Anterior cingulate cortex (tissue), 58 donors: ENCODE measurements at regions not wholly inside any gene's neighbourhood (a gene's known extent, or its start where the extent isn't known, plus 50 kb on each side); places are given as distances from the start of the nearest gene placed in this dataset.
"Not testable (repeated sequence)": the region's sequence is repeated elsewhere in the genome, so short reads cannot be mapped to it uniquely, and the experiment has no call there.

Source experiments
- DNase-seq, 58 donors: peaks; one replicate each; lab custom pipeline; 2025; lab: John Stamatoyannopoulos, UW

DNA sequence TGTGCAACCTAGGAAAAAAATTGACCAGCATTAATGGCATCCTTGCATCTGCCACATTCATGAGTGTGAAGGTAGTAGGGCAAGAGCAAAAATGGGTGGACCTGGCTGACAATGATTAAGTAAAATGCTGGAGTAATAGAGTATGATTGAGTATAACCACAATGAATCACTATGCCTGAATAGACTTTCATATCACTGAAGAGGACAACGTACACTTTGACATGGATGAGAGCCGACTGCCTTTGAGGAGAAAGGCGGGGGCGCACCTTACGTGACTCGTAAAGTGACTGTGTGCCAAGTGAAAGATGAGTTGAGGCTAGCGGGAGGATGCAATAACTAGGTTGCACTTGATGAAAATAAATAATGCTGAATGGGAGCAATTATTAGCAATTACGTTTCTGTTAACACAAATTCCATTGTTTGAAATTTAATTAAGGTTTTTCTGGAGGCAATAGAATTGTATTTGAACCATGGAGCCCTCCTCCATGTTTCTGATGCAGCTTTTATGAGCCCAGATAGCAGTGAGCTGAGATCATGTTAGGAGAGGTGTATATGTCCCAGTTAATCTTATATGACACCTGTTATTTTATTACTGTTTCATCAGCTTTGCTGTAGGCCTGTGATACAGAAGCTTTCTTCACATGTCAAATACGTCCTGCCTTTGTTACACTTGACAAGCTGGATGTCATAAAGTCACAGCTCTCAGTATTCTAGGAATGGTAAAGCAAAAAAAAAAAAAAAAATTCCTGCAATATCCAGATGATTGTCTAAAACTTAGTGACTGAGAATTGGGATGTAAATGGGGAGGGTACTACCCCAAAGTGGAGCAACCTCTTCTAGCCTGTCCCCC lies 596.5 kb downstream of the NXPH1 start:
- no peak for DNase-seq

DNA sequence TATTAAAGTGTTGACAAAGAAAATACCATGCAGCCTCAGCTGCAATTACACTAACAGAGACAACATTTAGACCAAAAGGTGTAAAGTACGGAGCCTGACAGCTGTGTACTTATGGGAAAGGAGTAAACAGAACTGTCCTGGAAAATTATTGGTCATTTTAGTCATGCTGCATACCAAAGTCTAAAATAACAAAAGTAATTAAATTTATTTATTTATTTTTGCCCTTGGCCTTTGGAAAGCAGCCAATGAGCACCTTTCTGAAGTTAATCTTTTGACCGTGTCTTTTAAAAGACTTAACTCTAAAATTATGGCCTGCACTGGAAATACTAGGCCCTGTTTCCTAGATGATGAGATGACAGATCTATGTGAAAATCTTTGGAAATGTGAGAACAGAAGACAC lies 597.6 kb downstream of the NXPH1 start:
- no peak for DNase-seq

DNA sequence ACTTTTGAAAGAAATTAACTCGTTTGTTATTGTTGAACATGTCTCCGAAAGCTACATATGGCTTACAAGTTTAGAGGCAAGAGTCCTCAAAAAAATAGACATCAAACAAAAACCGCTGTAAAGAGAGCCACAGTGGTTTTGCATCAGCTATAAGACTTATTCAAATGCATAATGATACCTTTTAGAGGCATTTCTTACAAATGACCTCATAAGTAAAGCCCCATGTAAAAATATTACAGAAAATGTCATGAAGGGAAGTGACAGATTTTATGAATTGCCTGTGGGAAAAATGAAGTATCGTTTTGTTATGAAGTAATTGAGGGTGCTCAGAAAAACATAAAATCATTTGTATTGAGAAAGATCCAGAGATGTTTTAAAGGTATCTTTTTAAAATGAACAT lies 598.0 kb downstream of the NXPH1 start:
- no peak for DNase-seq

- DNase-seq: no peak
These were observed 602.7 kb downstream of the NXPH1 start for GRCh38 chr7:9036080-9036479.

GRCh38 chr7:9071160-9071762 lies 637.9 kb downstream of the NXPH1 start:
- DNase-seq: no peak

DNA sequence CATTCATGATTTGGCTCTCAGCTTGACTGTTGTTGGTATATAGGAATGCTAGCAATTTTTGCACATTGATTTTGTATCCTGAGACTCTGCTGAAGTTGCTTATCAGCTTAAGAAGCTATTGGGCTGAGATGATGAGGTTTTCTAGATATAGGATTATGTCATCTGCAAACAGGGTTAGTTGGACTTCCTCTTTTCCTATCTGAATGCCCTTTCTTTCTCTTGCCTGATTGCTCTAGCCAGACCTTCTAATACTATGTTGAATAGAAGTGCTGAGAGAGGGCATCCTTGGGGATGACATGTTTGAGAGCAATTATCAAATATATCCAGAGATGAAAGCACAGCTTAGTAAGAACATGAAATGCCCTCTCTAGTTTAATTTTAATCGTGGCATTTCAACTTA lies 642.4 kb downstream of the NXPH1 start:
- not testable (repeated sequence) for DNase-seq

GRCh38 chr7:9082203-9082602 lies 648.8 kb downstream of the NXPH1 start:
- no peak for DNase-seq

DNA sequence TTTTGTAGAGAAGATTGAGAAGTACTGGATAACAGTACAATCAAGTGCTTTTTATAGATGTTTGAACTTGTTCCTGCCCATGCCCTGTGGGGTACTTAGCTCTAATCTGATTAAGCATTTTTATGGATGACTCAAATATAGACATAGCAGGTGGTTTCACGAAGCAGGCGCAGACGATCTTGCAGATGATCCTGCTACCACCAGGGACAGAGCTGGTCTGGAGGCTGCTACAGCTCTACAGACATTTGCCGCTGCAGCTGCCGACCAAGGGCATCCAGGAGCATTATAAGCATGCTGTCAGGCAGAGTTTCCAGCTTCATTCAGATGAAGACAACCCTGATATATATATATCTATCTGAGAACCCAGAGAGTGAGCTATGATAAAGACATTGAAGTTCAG lies 650.4 kb downstream of the NXPH1 start:
- no peak for DNase-seq

DNA sequence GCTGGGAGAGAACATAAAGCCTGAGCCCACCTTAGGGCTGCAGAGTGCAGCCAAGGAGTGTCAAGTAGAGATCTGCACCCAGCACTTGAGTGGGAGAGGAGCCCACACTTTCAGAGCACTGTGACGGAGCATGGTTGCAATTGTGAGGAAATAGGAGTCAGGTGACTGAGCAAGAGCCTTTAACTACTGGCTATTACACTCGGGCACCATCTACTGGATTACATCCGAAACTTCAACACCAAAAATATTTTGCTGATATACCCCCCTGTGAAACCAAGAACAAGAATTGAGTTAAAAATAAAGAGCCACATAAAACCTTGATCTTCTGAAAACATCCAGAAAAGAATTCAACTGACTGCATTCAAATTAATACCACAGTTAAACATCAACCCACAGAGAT lies 657.9 kb downstream of the NXPH1 start:
- DNase-seq: no peak

DNA sequence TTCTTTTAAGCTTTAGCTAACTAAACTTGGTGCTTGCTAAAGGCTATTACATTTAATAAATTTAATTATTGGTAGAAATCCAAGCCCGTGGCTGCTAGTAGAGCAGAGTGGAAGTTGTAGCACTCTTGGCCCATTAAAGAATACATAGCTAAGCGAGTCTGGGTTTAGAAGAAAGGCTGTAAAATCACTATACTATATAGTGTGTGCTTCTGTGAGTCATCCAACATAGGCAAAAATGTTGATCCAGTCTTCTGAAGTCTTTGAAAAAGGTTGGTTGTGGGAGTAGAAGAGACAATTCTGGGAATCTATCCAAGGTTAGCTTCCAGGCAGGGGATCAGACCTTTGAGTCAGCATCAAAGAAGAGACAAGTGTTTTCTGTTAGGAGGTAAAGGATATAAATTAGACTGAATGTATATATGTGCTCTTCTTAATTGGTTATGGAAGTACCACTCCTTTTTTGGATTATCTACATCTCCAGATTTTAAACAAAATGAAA lies 664.2 kb downstream of the NXPH1 start:
- no peak for DNase-seq

GRCh38 chr7:9100289-9100688 lies 666.9 kb downstream of the NXPH1 start:
- no peak for DNase-seq

DNA sequence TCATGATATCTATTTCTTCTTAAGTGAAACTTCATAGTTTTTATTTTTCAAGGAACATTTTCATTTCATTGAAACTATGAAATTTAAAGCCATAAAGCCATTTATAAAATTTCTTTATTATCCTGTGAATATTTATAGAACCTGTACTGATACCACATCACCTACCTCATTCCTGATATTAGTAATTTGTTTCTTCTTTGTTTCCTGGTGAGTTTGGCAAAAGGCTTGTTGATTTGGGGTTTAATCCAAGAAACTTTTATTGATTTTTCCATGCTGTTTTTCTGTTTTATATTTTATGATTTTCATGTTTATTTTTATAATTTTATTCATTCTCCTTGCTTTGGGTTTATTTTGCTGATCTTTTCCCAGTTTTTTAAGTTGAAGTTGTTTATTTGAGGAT lies 669.4 kb downstream of the NXPH1 start:
- DNase-seq: no peak

DNA sequence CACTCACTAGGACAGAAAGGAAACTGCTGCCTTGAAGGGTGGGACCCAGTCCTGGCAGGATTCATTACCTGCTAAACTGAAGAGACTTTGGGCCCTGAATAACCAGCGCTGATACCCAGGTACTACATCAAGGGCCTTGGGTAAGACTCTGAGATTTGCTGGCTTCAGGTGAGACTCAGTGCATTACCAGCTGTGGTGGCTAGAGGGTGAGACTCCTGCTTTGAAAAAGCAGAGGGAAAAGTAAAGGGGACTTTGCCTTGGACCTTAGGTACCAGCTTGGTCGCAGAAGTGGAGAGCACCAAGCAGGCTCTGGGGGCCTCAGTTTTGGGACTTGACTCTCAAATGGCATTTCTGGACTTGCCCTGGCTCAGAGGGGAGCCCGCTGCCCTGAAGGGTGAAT lies 673.3 kb downstream of the NXPH1 start:
- DNase-seq: no peak

- no peak for DNase-seq
These were observed 686.9 kb downstream of the NXPH1 start for GRCh38 chr7:9120331-9120730.

DNA sequence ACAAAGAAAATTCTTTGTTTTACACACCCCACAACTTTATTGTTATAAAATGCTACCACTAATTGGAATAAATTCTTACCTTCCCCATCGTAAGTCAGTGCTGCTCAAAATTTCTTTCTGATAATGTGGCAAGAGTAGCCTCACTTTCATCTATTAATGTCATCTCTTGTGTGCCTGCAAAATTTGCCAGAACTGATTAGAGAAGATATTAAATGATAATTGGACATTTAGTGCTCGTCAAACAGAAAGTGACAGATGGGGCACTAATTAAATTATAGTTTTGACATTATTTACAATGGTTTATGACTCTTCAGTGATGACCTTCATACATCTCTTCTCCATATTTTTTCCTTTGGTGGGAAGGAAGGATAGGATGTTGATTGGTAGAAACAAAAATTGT lies 690.9 kb downstream of the NXPH1 start:
- DNase-seq: no peak

DNA sequence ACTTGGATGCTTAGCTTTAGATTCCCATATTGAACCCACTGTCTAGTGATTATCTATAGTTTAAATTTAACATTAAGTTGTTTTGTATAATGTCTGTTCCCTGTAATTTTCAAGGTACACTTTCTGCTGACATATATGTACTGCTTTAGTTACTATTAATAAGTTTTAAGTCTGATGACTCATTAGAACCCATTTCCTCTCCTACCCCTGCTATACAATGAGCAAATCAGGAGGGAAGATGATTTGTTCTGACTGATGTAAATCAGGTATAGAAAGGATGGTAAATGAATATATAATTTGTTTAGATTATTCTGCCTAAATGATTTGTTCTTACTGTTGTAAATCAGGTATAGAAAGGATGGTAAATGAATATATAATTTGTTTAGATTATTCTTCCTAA lies 691.8 kb downstream of the NXPH1 start:
- no peak for DNase-seq

DNA sequence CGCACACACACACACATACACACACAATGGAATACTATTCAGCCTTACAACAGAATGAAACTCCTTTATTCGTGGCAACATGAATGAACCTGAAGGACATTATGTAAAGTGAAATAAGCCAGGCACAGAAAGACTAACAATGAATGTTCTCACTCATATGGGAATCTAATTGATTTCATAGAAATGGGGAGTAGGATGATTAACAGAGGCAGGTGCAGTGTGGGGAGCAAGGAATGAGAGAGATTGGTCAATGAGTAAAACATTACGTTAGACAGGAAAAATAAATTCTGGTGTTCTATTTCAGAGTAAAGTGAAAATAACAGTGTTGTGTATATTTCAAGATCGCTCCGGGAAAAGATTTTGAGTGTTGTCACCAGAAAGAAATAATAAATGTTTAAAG lies 694.5 kb downstream of the NXPH1 start:
- DNase-seq: no peak

GRCh38 chr7:9148687-9149086 lies 715.3 kb downstream of the NXPH1 start:
- no peak for DNase-seq

- no peak for DNase-seq
These were observed 716.2 kb downstream of the NXPH1 start for GRCh38 chr7:9149499-9150082.

DNA sequence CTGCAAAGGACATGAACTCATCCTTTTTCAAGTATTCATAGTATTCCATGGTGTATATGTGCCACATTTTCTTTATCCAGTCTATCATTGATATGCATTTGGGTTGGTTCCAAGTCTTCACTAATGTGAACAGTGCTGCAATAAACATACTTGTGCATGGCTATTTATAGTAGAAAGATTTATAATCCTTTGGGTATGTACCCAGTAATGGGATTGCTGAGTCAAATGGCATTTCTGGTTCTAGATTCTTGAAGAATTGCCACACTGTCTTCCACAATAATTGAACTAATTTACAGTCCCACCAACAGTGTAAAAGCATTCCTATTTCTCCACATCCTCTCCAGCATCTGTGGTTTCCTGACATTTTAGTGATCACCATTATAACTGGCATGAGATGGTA lies 730.3 kb downstream of the NXPH1 start:
- not testable (repeated sequence) for DNase-seq

DNA sequence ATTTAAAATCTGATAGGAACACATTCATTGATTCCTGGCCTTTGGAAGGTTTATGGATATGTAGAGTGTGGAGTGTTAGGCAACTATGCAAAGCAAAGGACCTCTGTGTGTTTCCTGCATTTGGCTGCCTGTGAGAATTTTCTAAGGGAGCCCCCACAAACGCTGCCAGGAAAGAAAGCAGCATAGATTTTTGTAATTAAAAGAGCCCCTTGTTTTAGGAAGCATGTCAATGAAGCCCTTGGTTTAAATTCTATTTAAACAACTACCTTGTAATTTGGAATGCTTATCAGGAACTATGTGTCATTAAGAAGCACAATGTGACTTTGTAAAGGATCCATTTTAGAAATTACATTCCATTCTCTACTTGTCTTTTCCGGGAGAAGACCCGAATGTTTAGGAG lies 742.5 kb downstream of the NXPH1 start:
- peak in 1 of 58 donors; percentile 1 for DNase-seq

DNA sequence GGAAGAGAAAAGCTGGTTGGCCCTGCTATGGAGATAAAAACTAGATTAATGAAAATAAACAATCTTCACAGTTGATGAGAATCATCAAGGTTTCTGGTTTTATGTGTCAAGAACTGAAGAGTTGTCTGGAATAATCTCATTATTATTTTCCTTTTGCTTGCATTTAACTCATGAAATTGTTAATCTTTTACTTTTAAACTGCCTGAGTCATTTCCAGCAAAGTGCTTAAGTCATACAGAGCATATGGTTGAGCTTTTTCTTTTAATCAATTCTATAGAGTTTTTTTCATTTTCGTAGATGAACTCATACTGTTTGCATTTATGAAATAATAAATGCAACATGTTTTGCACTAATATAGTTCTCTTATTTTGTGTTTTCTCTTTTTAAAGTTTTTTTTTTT lies 747.9 kb downstream of the NXPH1 start:
- no peak for DNase-seq
